CD14-positive monocyte (primary cell): ENCODE measurements at regions not wholly inside any gene's neighbourhood (a gene's known extent, or its start where the extent isn't known, plus 50 kb on each side); places are given as distances from the start of the nearest gene placed in this dataset.

Source experiments
- DNase-seq, 3 donors: peaks; one replicate each; pipeline ENCODE4 v3.0.0-alpha.2; 2011 to 2022
- H2AFZ ChIP-seq: 2 replicates; pipeline ENCODE4 v1.6.0; 2012; ENCODE audit warnings: mild to moderate bottlenecking, low read depth, low read length, inconsistent platforms; ENCODE audit not compliant: insufficient read depth, poor library complexity, severe bottlenecking
- H3K27ac ChIP-seq, 2 donors: 1 replicate in 1 of 2; 2 replicates in 1 of 2; pipeline ENCODE4 v1.5.1; 2012 to 2013; ENCODE audit warnings: low read length in 2 of 2, control low read depth in 1 of 2, inconsistent platforms in 1 of 2, low read depth in 1 of 2, mild to moderate bottlenecking in 1 of 2
- H3K27me3 ChIP-seq, 2 donors: one replicate each; pipeline versions ENCODE4 v1.6.0 to v1.6.1; 2011 to 2013; ENCODE audit warnings: low read length in 2 of 2; ENCODE audit not compliant: control insufficient read depth in 2 of 2, insufficient read depth in 2 of 2
- H3K36me3 ChIP-seq, 2 donors: replicated peaks in 1 of 2; 1 replicate in 1 of 2; 2 replicates in 1 of 2; pipeline versions ENCODE4 v1.5.1 to v1.6.1; 2012 to 2013; ENCODE audit warnings: low read length in 2 of 2, control low read depth in 1 of 2, inconsistent platforms in 1 of 2, mild to moderate bottlenecking in 1 of 2; ENCODE audit not compliant: insufficient read depth in 2 of 2, control insufficient read depth in 1 of 2
- H3K4me1 ChIP-seq, 2 donors: 1 replicate in 1 of 2; 2 replicates in 1 of 2; pipeline versions ENCODE4 v1.5.1 to v1.6.1; 2012 to 2013; ENCODE audit warnings: low read length in 2 of 2, control low read depth in 1 of 2, inconsistent platforms in 1 of 2, mild to moderate bottlenecking in 1 of 2, moderate library complexity in 1 of 2; ENCODE audit not compliant: insufficient read depth in 2 of 2, control insufficient read depth in 1 of 2
- H3K4me2 ChIP-seq: replicated peaks from 2 replicates; pipeline ENCODE3; 2012; ENCODE audit warnings: low read length, moderate library complexity, mild to moderate bottlenecking; ENCODE audit not compliant: poor library complexity, severe bottlenecking; ENCODE audit errors: extremely low read depth
- H3K4me3 ChIP-seq, 3 experiments: fragments of 200-600 bp in 1 of 3; sonication (generic) in 1 of 3; replicated peaks in 1 of 3; 1 replicate in 2 of 3; 2 replicates in 1 of 3; pipeline ENCODE4 v1.5.1; 2011 to 2013; ENCODE audit warnings: low read length in 3 of 3, mild to moderate bottlenecking in 3 of 3, control low read depth in 2 of 3, low read depth in 2 of 3, inconsistent platforms in 1 of 3, moderate library complexity in 1 of 3
- H3K79me2 ChIP-seq: 2 replicates; pipeline ENCODE4 v1.6.0; 2012; ENCODE audit warnings: mild to moderate bottlenecking, control low read depth, inconsistent platforms, low read length, moderate library complexity; ENCODE audit not compliant: insufficient read depth
- H3K9ac ChIP-seq: 2 replicates; pipeline ENCODE4 v1.6.0; 2017; ENCODE audit warnings: low read length, mild to moderate bottlenecking; ENCODE audit not compliant: insufficient read depth, poor library complexity, severe bottlenecking
- H3K9me3 ChIP-seq, 2 donors: replicated peaks in 1 of 2; 1 replicate in 1 of 2; 2 replicates in 1 of 2; pipeline versions ENCODE4 v1.5.1 to v1.6.1; 2012 to 2013; ENCODE audit warnings: low read length in 2 of 2, control low read depth in 1 of 2; ENCODE audit not compliant: control insufficient read depth in 1 of 2, insufficient read depth in 1 of 2
- H4K20me1 ChIP-seq: 2 replicates; pipeline ENCODE4 v1.6.0; 2012; ENCODE audit warnings: mild to moderate bottlenecking, low read length, control low read depth, moderate library complexity; ENCODE audit not compliant: insufficient read depth
- H3K27ac Mint-ChIP-seq, 7 donors: one replicate each; pipeline ENCODE4 v1.8.0; 2020; ENCODE audit warnings: mild to moderate bottlenecking in 7 of 7, mixed read lengths in 7 of 7, moderate library complexity in 6 of 7, inconsistent platforms in 2 of 7
- H3K27me3 Mint-ChIP-seq, 3 donors: one replicate each; pipeline ENCODE4 v1.8.0; 2021 to 2022; ENCODE audit warnings: low read depth in 3 of 3, mild to moderate bottlenecking in 3 of 3, mixed read lengths in 3 of 3, moderate library complexity in 3 of 3, inconsistent platforms in 1 of 3
- H3K36me3 Mint-ChIP-seq, 2 donors: one replicate each; pipeline ENCODE4 v1.8.0; 2020; ENCODE audit warnings: mixed read lengths in 2 of 2, inconsistent platforms in 1 of 2, mild to moderate bottlenecking in 1 of 2
- H3K4me1 Mint-ChIP-seq: one replicate; pipeline ENCODE4 v1.8.0; 2020; ENCODE audit warnings: mild to moderate bottlenecking, mixed read lengths
- H3K4me3 Mint-ChIP-seq, 2 donors: one replicate each; pipeline ENCODE4 v1.8.0; 2020; ENCODE audit warnings: mild to moderate bottlenecking in 2 of 2, mixed read lengths in 2 of 2, moderate library complexity in 1 of 2
- H3K9me3 Mint-ChIP-seq, 7 donors: one replicate each; pipeline ENCODE4 v1.8.0; 2020 to 2022; ENCODE audit warnings: mixed read lengths in 7 of 7, mild to moderate bottlenecking in 6 of 7, moderate library complexity in 6 of 7, inconsistent platforms in 2 of 7
- CTCF ChIP-seq: fragments of 200-600 bp; IDR thresholded peaks from one replicate; pipeline ENCODE4 v1.8.0; 2022; ENCODE audit warnings: antibody characterized with exemption, mild to moderate bottlenecking
- WGBS: methylation state at CpG from one replicate; pipeline ENCODE4 v1.1.5; 2013; ENCODE audit warnings: missing lambda C conversion rate; ENCODE audit not compliant: insufficient coverage; 5-methylcytosine and 5-hydroxymethylcytosine counted together
- intact Hi-C, 2 donors: fragments of 100-400 bp; cut with micrococcal nuclease; formaldehyde crosslinking; loops; one replicate each; pipeline versions ENCODE4 v1.15.0 to v1.15.1; 2023

GRCh38 chr6:67886840-67887292 lies 748.2 kb upstream of the ADGRB3 start:
- no peaks in the 10 kb centered on the region for H3K36me3 Mint-ChIP-seq

GRCh38 chr6:67886036-67886707 lies 748.9 kb upstream of the ADGRB3 start:
- Mint-ChIP-seq H3K27ac (no peak overlapping the region), H3K4me1 (peaks cover 12% of the 10 kb centered on the region), H3K4me3 (no peak overlapping the region), H3K9me3 (peaks cover 0 to 23% (median 10%) of the 10 kb centered on the region in 7 donors), H3K36me3 (no peaks in the 10 kb centered on the region), H3K27me3 (peaks cover 0 to 2% (median 0%) of the 10 kb centered on the region in 3 donors)
- H3K9ac ChIP-seq: no peak overlapping the region
- no peak for TF ChIP-seq CTCF
- 93% methylated on average over 5 of the region's 5 CpGs for WGBS
- no peak overlapping the region for H2AFZ ChIP-seq
- intact Hi-C loops: no loop called here
- H3K4me2 ChIP-seq: no peak overlapping the region
- no peaks in the 10 kb centered on the region for H3K79me2 ChIP-seq
- no peak overlapping the region for H3K27ac ChIP-seq
- no peaks in the 10 kb centered on the region for H4K20me1 ChIP-seq
- no peaks in the 10 kb centered on the region for H3K27me3 ChIP-seq
- no peak overlapping the region for H3K4me3 ChIP-seq
- no peak for DNase-seq
- H3K4me1 ChIP-seq: no peaks in the 10 kb centered on the region
- peaks cover 61 to 65% of the 10 kb centered on the region in 2 donors for H3K9me3 ChIP-seq
- no peaks in the 10 kb centered on the region for H3K36me3 ChIP-seq

More at GRCh38 chr6:67886840-67887292, 748.2 kb upstream of the ADGRB3 start:
- WGBS: 97% methylated on average over 17 of the region's 23 CpGs
- Histone ChIP-seq H3K79me2 (no peaks in the 10 kb centered on the region), H3K36me3 (no peaks in the 10 kb centered on the region), H3K9ac (no peak overlapping the region), H3K27me3 (no peaks in the 10 kb centered on the region), H2AFZ (no peak overlapping the region), H3K4me2 (no peak overlapping the region), H3K4me1 (no peaks in the 10 kb centered on the region), H3K27ac (no peak overlapping the region), H4K20me1 (no peaks in the 10 kb centered on the region), H3K4me3 (no peak overlapping the region), H3K9me3 (peaks cover 58 to 61% of the 10 kb centered on the region in 2 donors)
- H3K27ac Mint-ChIP-seq: no peak overlapping the region
- H3K27me3 Mint-ChIP-seq: peaks cover 0 to 2% (median 0%) of the 10 kb centered on the region in 3 donors
- H3K4me1 Mint-ChIP-seq: peaks cover 12% of the 10 kb centered on the region
- no peak for TF ChIP-seq CTCF
- intact Hi-C loops: no loop called here
- DNase-seq: no peak
- peaks cover 0 to 23% (median 10%) of the 10 kb centered on the region in 7 donors for H3K9me3 Mint-ChIP-seq
- no peak overlapping the region for H3K4me3 Mint-ChIP-seq
